CD4-positive, alpha-beta T cell treated with Interleukin-2 at 100 ng/mL for 4 hours (primary cell): ENCODE measurements at regions not wholly inside any gene's neighbourhood (a gene's known extent, or its start where the extent isn't known, plus 50 kb on each side); places are given as distances from the start of the nearest gene placed in this dataset.
"Not testable (repeated sequence)": the region's sequence is repeated elsewhere in the genome, so short reads cannot be mapped to it uniquely, and the experiment has no call there.

Source experiments
- DNase-seq: peaks from one replicate; pipeline ENCODE4 v3.0.0-alpha.2; 2020; ENCODE audit warnings: low spot score

- DNase-seq, result no peak
Measured at GRCh38 chr9:31958572-31958971, 425.9 kb upstream of the ACO1 start.

- no peak for DNase-seq
Measured at GRCh38 chr9:31969552-31969951, 414.9 kb upstream of the ACO1 start.

- DNase-seq, result no peak
Measured at GRCh38 chr9:31983895-31984294, 400.5 kb upstream of the ACO1 start.

GRCh38 chr9:31996331-31996730 is 388.1 kb upstream of the ACO1 start:
- no peak for DNase-seq

- DNase-seq, result no peak
Measured at GRCh38 chr9:32004431-32005076, 379.9 kb upstream of the ACO1 start.

GRCh38 chr9:32010322-32010721 is 374.1 kb upstream of the ACO1 start:
- no peak for DNase-seq

GRCh38 chr9:32011049-32011448 is 373.4 kb upstream of the ACO1 start:
- no peak for DNase-seq

GRCh38 chr9:32015795-32016194 is 368.6 kb upstream of the ACO1 start:
- no peak for DNase-seq

GRCh38 chr9:32045513-32045912 is 338.9 kb upstream of the ACO1 start:
- no peak for DNase-seq

GRCh38 chr9:32067261-32067660 is 317.2 kb upstream of the ACO1 start:
- DNase-seq, result no peak

- DNase-seq, result no peak
Measured at GRCh38 chr9:32069169-32069813, 315.2 kb upstream of the ACO1 start.

GRCh38 chr9:32069969-32070368 is 314.5 kb upstream of the ACO1 start:
- no peak for DNase-seq

- no peak for DNase-seq
Measured at GRCh38 chr9:32072570-32072969, 311.9 kb upstream of the ACO1 start.

- no peak for DNase-seq
Measured at GRCh38 chr9:32092031-32092430, 292.4 kb upstream of the ACO1 start.

- DNase-seq, result no peak
Measured at GRCh38 chr9:32117291-32117690, 267.2 kb upstream of the ACO1 start.

- DNase-seq, result no peak
Measured at GRCh38 chr9:32128546-32128945, 255.9 kb upstream of the ACO1 start.

- DNase-seq, result not testable (repeated sequence)
Measured at GRCh38 chr9:32130709-32131108, 253.7 kb upstream of the ACO1 start.

GRCh38 chr9:32136700-32137339 is 247.6 kb upstream of the ACO1 start:
- DNase-seq, result no peak

GRCh38 chr9:32142074-32142473 is 242.4 kb upstream of the ACO1 start:
- DNase-seq, result no peak

GRCh38 chr9:32148553-32148952 is 235.9 kb upstream of the ACO1 start:
- not testable (repeated sequence) for DNase-seq

- DNase-seq, result no peak
Measured at GRCh38 chr9:32161209-32161608, 223.2 kb upstream of the ACO1 start.

GRCh38 chr9:32161720-32162119 is 222.7 kb upstream of the ACO1 start:
- no peak for DNase-seq

GRCh38 chr9:32166316-32166715 is 218.1 kb upstream of the ACO1 start:
- DNase-seq, result not testable (repeated sequence)

- DNase-seq, result no peak
Measured at GRCh38 chr9:32171339-32171738, 213.1 kb upstream of the ACO1 start.
